HG03159 (cell line): ENCODE measurements at regions not wholly inside any gene's neighbourhood (a gene's known extent, or its start where the extent isn't known, plus 50 kb on each side); places are given as distances from the start of the nearest gene placed in this dataset.
"Not testable (repeated sequence)": the region's sequence is repeated elsewhere in the genome, so short reads cannot be mapped to it uniquely, and the experiment has no call there.

ENCODE experiments used
- ATAC-seq: cut with Tn5 transposase; IDR thresholded peaks from one replicate; pipeline ENCODE4 v1.9.1; 2021; ENCODE audit warnings: mild to moderate bottlenecking, moderate library complexity; ENCODE audit not compliant: unreplicated experiment

DNA sequence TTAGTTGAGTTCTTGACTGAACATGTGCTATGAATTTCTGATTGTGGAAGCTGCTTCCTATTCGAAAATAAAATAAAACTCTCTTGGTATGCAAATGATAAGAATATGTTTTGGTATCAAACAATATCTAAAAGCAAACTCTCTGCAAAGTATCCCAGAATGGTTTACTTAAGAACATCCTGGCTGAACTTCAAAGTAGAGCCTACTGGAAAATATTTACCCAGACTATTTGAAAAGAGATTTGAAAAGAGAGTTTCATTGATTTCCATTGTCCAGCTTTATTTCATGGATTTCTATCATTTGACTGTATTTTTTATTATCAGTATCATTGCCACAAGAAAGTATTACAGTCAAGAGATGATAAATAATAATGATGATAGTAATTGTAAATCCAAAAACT, 171.1 kb upstream of the SLC7A11 start:
- ATAC-seq = no peak

DNA sequence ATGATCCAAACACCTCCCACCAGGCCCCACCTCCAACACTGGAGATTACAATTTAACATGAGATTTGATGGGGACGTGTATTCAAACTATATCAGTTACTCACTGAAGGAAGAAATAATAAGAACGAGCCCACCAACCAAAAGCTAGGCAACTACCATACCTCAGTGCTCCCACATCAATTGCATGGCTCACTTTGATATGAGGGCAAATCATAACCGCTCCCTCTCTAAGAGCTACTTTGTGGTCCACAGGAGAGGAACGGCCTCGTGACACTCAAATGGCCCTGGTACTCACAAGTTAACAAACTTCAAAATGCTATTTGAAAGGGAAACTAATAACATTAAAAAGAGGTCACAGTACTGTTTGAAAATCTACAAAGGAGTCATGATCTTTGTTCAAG, 170.7 kb upstream of the SLC7A11 start:
- ATAC-seq = no peak

GRCh38 chr4:138410266-138410665, 168.1 kb upstream of the SLC7A11 start:
- ATAC-seq = no peak

DNA sequence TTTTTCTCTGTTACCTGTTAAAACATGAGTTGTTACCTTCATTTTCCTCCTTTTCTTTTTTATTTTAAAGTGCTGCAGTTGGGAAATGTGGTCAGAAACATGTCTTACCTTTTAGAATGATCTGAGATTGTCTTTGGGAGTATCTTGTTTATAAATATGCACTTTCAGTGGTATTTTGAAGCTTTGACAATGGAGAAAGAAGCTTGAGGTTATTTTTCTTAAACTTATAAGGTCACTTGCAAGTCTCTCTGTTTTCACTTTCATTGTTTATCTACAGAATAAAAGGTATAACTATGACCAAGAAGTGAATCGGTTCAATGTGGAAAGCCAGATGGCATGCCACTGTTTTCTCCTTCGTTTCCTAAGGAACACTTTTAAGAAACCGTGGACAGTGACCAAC, 167.5 kb upstream of the SLC7A11 start:
- ATAC-seq = no peak

GRCh38 chr4:138408758-138409157, 166.6 kb upstream of the SLC7A11 start:
- no peak for ATAC-seq

DNA sequence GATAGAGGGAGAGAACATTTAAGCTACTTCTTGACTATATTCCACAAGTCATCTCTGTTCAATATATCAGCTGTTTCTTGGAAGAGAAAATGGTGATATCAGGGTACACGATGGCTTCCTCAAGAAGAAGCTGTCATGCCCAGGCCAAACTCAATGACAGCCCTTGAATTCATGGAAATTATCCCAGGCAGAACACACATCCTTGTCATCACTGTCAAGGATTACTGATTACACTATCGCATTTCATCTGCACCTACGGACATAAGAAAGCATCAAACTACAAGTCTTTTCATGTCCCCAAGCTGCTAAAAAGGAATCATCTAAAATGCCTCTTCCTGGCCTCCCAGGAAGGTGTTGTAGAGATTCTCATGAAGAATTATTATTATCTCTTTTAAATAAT, 165.2 kb upstream of the SLC7A11 start:
- no peak for ATAC-seq

GRCh38 chr4:138406876-138407275, 164.7 kb upstream of the SLC7A11 start:
- peak; percentile 0 for ATAC-seq

- ATAC-seq = peak; percentile 86
Observed at GRCh38 chr4:138405934-138406567, 163.9 kb upstream of the SLC7A11 start.

DNA sequence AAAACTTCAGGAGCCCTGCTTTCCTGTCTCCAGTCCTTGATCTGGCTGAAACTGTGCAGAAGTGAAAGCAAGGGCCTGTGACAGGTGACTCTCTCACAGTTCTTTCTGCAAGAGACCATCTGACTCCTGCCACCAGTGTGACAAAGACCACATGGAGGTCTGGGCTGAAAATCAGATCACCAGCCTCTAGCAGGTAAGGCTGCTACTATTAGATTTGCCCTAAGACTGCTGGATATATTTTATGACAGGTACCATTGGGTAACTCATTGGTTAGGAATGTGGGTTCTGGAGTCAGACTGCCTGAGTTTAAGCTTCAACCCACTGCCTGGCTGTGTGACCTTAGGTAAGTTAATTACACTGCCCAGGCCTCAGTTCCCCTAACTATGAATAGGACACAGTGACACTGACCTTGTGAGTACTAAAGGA, 163.3 kb upstream of the SLC7A11 start:
- peak; percentile 80 for ATAC-seq

DNA sequence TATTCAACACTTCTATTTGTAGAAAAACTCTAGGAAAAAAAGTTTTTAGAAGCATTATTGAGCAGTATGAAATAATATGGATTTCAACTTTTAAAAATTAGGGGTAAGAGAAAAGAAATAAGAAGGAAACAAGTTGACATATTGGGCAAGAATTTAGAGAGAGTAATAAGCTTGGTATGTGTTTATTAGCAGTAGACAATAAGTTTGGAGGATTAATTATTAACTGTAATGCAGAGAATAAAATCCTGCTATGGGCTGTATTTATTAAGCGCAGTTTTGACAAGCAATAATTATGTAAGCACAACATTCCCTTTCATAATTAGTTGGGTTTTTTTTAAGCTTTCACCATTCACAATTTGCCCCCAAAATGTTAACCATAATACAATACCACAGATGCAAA, 162.7 kb upstream of the SLC7A11 start:
- no peak for ATAC-seq

GRCh38 chr4:138404251-138404650, 162.1 kb upstream of the SLC7A11 start:
- no peak for ATAC-seq

- ATAC-seq = no peak
Observed at GRCh38 chr4:138401334-138401733, 159.2 kb upstream of the SLC7A11 start.

DNA sequence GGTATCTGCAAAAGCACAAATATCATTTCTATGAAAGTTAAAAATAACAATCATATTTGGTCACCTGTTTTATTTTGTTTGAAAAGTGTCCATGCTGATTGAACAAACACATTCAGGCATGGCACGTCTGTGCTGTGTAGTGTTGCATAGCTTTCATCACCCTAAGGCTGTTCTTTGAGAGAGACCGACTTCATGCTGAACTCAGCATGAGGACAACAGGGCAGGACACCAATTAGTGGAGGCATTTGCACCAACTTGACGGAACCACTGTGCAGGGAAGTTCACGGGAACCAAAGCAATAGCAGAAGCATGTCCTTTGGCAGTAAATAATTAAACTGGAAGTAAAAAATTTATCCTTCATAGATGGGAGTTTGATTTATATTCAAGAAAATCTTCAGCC, 158.4 kb upstream of the SLC7A11 start:
- ATAC-seq = no peak

GRCh38 chr4:138400066-138400465, 157.9 kb upstream of the SLC7A11 start:
- ATAC-seq = no peak

- no peak for ATAC-seq
Observed at GRCh38 chr4:138399081-138399480, 156.9 kb upstream of the SLC7A11 start.

GRCh38 chr4:138398322-138398721, 156.2 kb upstream of the SLC7A11 start:
- ATAC-seq = no peak

- no peak for ATAC-seq
Observed at GRCh38 chr4:138393886-138394610, 151.9 kb upstream of the SLC7A11 start.

GRCh38 chr4:138392751-138393308, 150.7 kb upstream of the SLC7A11 start:
- ATAC-seq = peak; percentile 62

- ATAC-seq = no peak
Observed at GRCh38 chr4:138389976-138390685, 148.0 kb upstream of the SLC7A11 start.

- no peak for ATAC-seq
Observed at GRCh38 chr4:138374947-138375346, 132.8 kb upstream of the SLC7A11 start.

DNA sequence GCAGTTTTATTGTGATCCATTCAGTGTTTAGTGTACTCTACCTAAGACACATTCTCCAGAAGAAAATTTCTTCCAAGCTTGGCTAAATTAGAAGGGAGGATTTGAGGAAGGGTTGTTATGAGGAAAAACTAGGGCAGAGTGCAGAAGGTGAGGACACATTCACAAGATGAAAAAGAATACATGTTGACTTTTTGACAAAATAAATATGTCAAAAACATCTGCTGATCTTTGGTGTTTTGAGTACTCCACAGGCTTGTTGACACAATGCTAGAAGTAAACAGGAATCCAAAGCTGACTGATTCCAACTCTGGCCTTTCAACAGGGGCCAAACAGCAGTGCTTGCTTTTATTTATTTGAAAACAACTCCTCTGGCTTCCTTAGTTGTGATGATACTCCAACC, 125.8 kb upstream of the SLC7A11 start:
- no peak for ATAC-seq

DNA sequence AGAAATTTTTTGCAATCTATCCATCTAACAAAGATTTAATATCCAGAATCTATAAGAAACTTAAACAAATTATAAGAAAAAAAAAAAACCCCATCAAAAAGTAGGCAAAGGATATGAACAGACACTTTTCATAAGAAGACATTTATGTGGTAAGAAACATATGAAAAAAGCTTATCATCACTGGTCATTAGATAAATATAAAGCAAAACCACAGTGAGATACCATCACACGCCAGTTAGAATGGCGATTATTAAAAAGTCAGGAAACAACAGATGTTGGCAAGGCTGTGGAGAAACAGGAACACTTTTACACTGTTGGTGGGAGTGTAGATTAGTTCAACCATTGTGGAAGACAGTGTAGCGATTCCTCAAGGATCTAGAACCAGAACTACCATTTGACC, 110.3 kb upstream of the SLC7A11 start:
- not testable (repeated sequence) for ATAC-seq
